Upper lobe of left lung (tissue), 4 donors: ENCODE measurements at regions not wholly inside any gene's neighbourhood (a gene's known extent, or its start where the extent isn't known, plus 50 kb on each side); places are given as distances from the start of the nearest gene placed in this dataset.

Experiments
- EP300 ChIP-seq, 4 donors: sonication (generic); formaldehyde crosslinking; IDR thresholded peaks; one replicate each; pipeline ENCODE4 v1.5.1; 2017; ENCODE audit warnings: antibody characterized with exemption in 4 of 4, control low read depth in 2 of 4
- POLR2A ChIP-seq, 4 donors: fragments of 450-650 bp; IDR thresholded peaks; one replicate each; pipeline ENCODE4 v1.5.1; 2016 to 2017; ENCODE audit warnings: antibody characterized with exemption in 4 of 4, mild to moderate bottlenecking in 2 of 4
- POLR2AphosphoS5 ChIP-seq, 2 donors: sonication (generic); formaldehyde crosslinking; IDR thresholded peaks; one replicate each; pipeline ENCODE4 v1.5.1; 2017; ENCODE audit warnings: antibody characterized with exemption in 2 of 2
- TF ChIP-seq, protein P1 (sequence below), 6 experiments: fragments of 450-650 bp in 4 of 6; fragments of 200-600 bp in 2 of 6; sonication (generic) in 2 of 6; IDR thresholded peaks; one replicate each; pipeline ENCODE4 v1.5.1; 2016 to 2019; ENCODE audit warnings: antibody characterized with exemption in 6 of 6

DNA sequence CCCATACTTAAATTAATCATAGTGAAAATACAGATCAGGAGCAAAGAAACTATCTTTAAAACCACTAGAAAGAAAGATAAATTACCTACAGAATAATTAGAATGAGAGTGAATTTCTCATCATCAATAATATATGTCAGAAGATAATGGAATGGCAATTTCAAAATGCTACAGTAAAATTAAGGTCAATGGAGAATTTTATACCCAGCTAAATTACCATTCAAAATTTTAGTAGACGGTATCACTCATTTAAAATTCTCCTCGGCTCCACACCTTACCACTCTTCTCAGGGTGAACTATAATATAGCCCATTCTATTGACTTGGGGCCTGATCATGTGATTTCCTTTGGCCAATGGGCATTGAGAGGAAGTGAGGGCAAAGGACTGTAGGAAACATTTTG, 192.5 kb upstream of the TCERG1L start:
- TF ChIP-seq, protein P1, sequence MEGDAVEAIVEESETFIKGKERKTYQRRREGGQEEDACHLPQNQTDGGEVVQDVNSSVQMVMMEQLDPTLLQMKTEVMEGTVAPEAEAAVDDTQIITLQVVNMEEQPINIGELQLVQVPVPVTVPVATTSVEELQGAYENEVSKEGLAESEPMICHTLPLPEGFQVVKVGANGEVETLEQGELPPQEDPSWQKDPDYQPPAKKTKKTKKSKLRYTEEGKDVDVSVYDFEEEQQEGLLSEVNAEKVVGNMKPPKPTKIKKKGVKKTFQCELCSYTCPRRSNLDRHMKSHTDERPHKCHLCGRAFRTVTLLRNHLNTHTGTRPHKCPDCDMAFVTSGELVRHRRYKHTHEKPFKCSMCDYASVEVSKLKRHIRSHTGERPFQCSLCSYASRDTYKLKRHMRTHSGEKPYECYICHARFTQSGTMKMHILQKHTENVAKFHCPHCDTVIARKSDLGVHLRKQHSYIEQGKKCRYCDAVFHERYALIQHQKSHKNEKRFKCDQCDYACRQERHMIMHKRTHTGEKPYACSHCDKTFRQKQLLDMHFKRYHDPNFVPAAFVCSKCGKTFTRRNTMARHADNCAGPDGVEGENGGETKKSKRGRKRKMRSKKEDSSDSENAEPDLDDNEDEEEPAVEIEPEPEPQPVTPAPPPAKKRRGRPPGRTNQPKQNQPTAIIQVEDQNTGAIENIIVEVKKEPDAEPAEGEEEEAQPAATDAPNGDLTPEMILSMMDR (IDR thresholded peaks at IDR 0.05) = no peak
- no peak for TF ChIP-seq POLR2A (IDR thresholded peaks at IDR 0.05)
- no peak for TF ChIP-seq POLR2AphosphoS5 (IDR thresholded peaks at IDR 0.05)
- no peak for TF ChIP-seq EP300 (IDR thresholded peaks at IDR 0.05)
